ENCODE measurements at regions not wholly inside any gene's neighbourhood (a gene's known extent, or its start where the extent isn't known, plus 50 kb on each side); places are given as distances from the start of the nearest gene placed in this dataset.

DNA sequence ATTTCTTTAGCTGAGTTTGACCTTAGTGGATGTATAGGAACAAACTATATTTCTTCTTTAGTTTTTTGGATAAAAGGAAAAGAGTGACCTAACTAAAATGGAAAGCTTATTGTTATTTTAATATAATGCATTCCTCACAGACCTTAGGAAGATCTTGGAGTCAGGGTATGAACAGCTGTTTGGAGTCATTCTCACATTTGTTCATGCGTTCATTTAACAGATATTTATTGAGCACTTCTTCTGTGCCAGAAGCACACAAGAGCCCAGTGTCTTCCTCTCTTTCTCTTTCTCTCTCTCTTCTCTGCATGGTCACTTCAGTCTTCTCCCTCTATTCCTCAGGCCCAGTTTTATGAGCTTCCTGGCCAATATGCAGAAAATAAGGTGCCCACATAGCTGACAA lies 744.0 kb upstream of the MAP3K7 start:
- H3K36me3 ChIP-seq, result no peaks in the 10 kb centered on the region
- H3K9me3 ChIP-seq, result no peaks in the 10 kb centered on the region
- H3K27ac ChIP-seq, result no peak overlapping the region
- no peaks in the 10 kb centered on the region for H3K27me3 ChIP-seq
- TF ChIP-seq POLR2AphosphoS5 (IDR thresholded peaks at IDR 0.05), result no peak
- H3K4me1 ChIP-seq, result no peaks in the 10 kb centered on the region
- no peak overlapping the region for H3K4me3 ChIP-seq
- intact Hi-C loops (cut with DNase I; ENCODE audit: low total_unique reads), result no loop called here
- DNase-seq (ENCODE audit: low spot score in 2 of 2), result no peak

- Histone ChIP-seq H3K4me1 (no peaks in the 10 kb centered on the region), H3K4me3 (no peak overlapping the region), H3K36me3 (no peaks in the 10 kb centered on the region), H3K27ac (no peak overlapping the region), H3K9me3 (no peaks in the 10 kb centered on the region), H3K27me3 (no peaks in the 10 kb centered on the region)
- TF ChIP-seq POLR2A (IDR thresholded peaks at IDR 0.05) (no peak), POLR2AphosphoS5 (IDR thresholded peaks at IDR 0.05) (no peak)
- TF ChIP-seq, protein P1, sequence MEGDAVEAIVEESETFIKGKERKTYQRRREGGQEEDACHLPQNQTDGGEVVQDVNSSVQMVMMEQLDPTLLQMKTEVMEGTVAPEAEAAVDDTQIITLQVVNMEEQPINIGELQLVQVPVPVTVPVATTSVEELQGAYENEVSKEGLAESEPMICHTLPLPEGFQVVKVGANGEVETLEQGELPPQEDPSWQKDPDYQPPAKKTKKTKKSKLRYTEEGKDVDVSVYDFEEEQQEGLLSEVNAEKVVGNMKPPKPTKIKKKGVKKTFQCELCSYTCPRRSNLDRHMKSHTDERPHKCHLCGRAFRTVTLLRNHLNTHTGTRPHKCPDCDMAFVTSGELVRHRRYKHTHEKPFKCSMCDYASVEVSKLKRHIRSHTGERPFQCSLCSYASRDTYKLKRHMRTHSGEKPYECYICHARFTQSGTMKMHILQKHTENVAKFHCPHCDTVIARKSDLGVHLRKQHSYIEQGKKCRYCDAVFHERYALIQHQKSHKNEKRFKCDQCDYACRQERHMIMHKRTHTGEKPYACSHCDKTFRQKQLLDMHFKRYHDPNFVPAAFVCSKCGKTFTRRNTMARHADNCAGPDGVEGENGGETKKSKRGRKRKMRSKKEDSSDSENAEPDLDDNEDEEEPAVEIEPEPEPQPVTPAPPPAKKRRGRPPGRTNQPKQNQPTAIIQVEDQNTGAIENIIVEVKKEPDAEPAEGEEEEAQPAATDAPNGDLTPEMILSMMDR (IDR thresholded peaks at IDR 0.05), result no peak
- no peak for DNase-seq (ENCODE audit: low spot score in 2 of 2)
- intact Hi-C loops (cut with DNase I; ENCODE audit: low total_unique reads), result no loop called here
These were observed 741.4 kb upstream of the MAP3K7 start for GRCh38 chr6:91328241-91328640.

DNA sequence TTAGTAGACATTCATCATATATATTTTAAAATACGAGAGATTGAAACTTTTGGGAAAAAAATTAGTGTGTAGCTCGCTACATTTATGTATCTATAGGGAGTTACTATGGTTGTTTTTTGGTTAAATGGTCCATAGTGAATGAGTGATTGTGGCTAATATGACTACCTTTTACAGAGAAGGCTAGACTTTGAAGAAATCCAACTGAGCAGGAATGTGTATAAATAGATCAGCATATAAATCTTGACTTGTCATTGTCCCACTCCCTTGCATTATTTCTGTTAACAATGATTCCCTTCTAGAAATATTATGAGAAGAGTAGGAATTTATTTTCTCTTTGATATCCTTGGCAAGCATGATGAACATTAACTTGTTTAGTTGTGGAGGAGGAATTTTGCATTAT lies 737.8 kb upstream of the MAP3K7 start:
- Histone ChIP-seq H3K36me3 (no peaks in the 10 kb centered on the region), H3K27ac (no peak overlapping the region), H3K4me3 (no peak overlapping the region), H3K27me3 (no peaks in the 10 kb centered on the region), H3K4me1 (no peaks in the 10 kb centered on the region), H3K9me3 (no peaks in the 10 kb centered on the region)
- intact Hi-C loops (cut with DNase I; ENCODE audit: low total_unique reads), result no loop called here
- no peak for TF ChIP-seq POLR2A (IDR thresholded peaks at IDR 0.05)
- TF ChIP-seq, protein P1 (IDR thresholded peaks at IDR 0.05), result no peak
- no peak for TF ChIP-seq POLR2AphosphoS5 (IDR thresholded peaks at IDR 0.05)
- no peak for DNase-seq (ENCODE audit: low spot score in 2 of 2)

GRCh38 chr6:91317984-91318383 lies 731.1 kb upstream of the MAP3K7 start:
- Histone ChIP-seq H3K36me3 (no peaks in the 10 kb centered on the region), H3K4me1 (no peaks in the 10 kb centered on the region), H3K27me3 (no peaks in the 10 kb centered on the region), H3K4me3 (no peak overlapping the region), H3K9me3 (no peaks in the 10 kb centered on the region), H3K27ac (no peak overlapping the region)
- TF ChIP-seq, protein P1 (IDR thresholded peaks at IDR 0.05), result no peak
- TF ChIP-seq POLR2A (IDR thresholded peaks at IDR 0.05) (no peak), POLR2AphosphoS5 (IDR thresholded peaks at IDR 0.05) (no peak)
- intact Hi-C loops (cut with DNase I; ENCODE audit: low total_unique reads), result no loop called here
- no peak for DNase-seq (ENCODE audit: low spot score in 2 of 2)

GRCh38 chr6:91317247-91317835 lies 730.5 kb upstream of the MAP3K7 start:
- no peak for DNase-seq (ENCODE audit: low spot score in 2 of 2)
- intact Hi-C loops (cut with DNase I; ENCODE audit: low total_unique reads), result no loop called here
- TF ChIP-seq POLR2A (IDR thresholded peaks at IDR 0.05) (no peak), POLR2AphosphoS5 (IDR thresholded peaks at IDR 0.05) (no peak)
- TF ChIP-seq, protein P1 (IDR thresholded peaks at IDR 0.05), result no peak

DNA sequence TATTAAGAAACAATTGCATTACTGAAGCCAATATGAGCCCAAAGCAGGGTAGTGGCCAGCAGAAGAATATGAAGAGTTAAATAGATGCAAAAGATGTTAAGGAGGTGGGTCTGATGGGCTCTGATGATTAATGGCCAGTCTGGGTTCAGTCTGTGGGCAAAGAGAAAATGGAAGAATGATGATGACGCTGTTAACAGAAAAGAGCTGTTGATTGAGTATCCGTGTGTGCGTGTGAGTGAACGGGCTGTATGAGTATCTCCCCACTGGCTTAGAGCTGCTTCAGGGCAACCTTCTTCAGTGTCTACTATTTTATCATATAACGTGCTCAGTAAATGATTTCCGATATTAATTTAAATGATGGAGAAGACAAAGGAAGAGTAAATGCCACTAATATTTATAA lies 723.3 kb upstream of the MAP3K7 start:
- Histone ChIP-seq H3K4me3 (no peak overlapping the region), H3K9me3 (no peaks in the 10 kb centered on the region), H3K27ac (no peak overlapping the region), H3K27me3 (no peaks in the 10 kb centered on the region), H3K4me1 (no peaks in the 10 kb centered on the region), H3K36me3 (no peaks in the 10 kb centered on the region)
- TF ChIP-seq, protein P1 (IDR thresholded peaks at IDR 0.05), result no peak
- TF ChIP-seq POLR2AphosphoS5 (IDR thresholded peaks at IDR 0.05), result no peak
- no peak for TF ChIP-seq POLR2A (IDR thresholded peaks at IDR 0.05)
- intact Hi-C loops (cut with DNase I; ENCODE audit: low total_unique reads), result no loop called here
- no peak for DNase-seq (ENCODE audit: low spot score in 2 of 2)

More at GRCh38 chr6:91317247-91317835, 730.5 kb upstream of the MAP3K7 start:
- Histone ChIP-seq H3K4me1 (no peaks in the 10 kb centered on the region), H3K4me3 (no peak overlapping the region), H3K27me3 (no peaks in the 10 kb centered on the region), H3K27ac (no peak overlapping the region), H3K9me3 (no peaks in the 10 kb centered on the region), H3K36me3 (no peaks in the 10 kb centered on the region)

Data from breast epithelium (tissue), 4 donors.